Hematopoietic multipotent progenitor cell treated with erythropoietin and hydrocortisone succinate and interleukin-3 and kit ligand, for 4 days (in vitro differentiated cells): ENCODE measurements at regions not wholly inside any gene's neighbourhood (a gene's known extent, or its start where the extent isn't known, plus 50 kb on each side); places are given as distances from the start of the nearest gene placed in this dataset.
A peak's percentile ranks its signal among the peaks of the same experiment; 100 is the strongest.
"Not testable (repeated sequence)": the region's sequence is repeated elsewhere in the genome, so short reads cannot be mapped to it uniquely, and the experiment has no call there.

Experiments used
- DNase-seq: peaks from one replicate; pipeline ENCODE4 v3.0.0-alpha.2; 2015

GRCh38 chr7:49486974-49487829 lies 286.2 kb upstream of the VWC2 start:
- no peak for DNase-seq

DNA sequence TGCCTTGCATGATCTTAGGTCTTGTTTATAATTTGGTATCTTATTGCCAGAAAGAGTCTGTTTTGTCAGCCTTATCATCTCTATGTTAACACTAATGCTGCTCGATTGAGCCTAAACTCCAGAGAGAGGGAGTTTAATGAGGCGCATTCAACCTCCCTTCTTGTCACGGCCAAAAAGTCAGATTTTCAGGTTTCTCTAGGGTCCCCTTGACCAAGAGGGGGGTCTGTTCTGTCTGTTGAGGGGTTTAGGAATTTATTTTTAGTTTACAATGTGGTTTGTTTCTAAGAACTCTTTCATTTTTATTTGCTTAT lies 285.7 kb upstream of the VWC2 start:
- no peak for DNase-seq

DNA sequence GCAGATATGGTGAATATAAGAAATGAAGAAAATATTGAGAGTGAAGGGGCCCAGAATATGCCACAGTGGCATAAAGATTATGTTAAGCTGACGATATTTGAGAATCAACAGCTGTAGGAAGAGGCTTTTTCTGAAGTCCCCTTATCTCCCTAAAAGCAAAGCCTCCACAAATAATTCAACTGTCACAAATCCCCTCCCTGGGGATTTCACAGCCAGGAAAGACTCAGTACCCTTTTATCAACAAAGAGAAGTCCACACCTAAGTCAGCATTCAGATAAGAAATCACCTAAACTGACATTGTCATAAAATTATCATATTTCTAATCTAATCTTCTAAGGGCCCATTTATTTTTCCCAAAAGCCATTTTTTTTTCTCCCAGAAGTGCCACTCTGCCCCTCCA lies 284.9 kb upstream of the VWC2 start:
- no peak for DNase-seq

GRCh38 chr7:49497471-49497870 lies 276.0 kb upstream of the VWC2 start:
- no peak for DNase-seq

GRCh38 chr7:49500741-49501140 lies 272.7 kb upstream of the VWC2 start:
- DNase-seq, result no peak

GRCh38 chr7:49507206-49507605 lies 266.2 kb upstream of the VWC2 start:
- DNase-seq, result not testable (repeated sequence)

DNA sequence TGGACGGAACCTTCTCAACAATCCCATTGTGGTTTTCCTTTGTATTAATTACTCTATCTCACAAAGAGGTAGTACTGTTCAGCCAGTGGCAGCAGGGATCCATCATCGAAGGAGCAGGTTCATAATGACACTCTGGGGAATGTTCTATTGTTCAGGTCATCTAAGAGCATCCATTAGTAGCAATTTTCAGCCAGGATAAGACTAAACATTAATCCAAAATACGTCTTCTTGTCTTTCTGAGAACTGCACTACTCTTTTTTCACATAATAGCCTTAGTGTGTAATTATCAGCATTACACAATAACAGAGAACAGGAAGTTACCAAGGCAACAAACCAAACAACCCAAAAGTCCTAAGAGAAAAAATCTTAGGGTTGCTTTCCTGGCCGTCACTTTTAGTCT lies 259.5 kb upstream of the VWC2 start:
- DNase-seq, result peak; percentile 7

DNA sequence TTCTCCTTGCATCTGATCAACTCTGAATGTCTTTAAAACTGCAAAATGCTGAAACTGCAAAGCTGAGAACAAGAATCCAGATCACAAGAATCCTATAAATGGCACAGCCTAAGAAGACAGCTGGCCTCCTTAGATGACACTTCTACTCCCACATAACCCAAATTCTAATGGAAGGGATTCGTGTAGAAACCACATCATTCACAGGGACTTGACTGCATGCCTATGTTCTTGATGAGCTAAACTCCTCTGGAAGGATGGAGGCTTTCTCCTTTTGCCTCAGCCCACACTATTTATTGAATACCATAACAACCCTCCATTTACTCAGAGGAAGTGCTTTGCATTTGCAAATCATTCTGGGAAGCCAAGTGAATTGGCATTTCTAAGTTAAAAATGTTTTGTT lies 252.5 kb upstream of the VWC2 start:
- DNase-seq, result no peak

GRCh38 chr7:49522111-49522510 lies 251.3 kb upstream of the VWC2 start:
- DNase-seq, result no peak

- no peak for DNase-seq
Measured at GRCh38 chr7:49523870-49524269, 249.6 kb upstream of the VWC2 start.

- DNase-seq, result no peak
Measured at GRCh38 chr7:49527182-49527581, 246.3 kb upstream of the VWC2 start.

DNA sequence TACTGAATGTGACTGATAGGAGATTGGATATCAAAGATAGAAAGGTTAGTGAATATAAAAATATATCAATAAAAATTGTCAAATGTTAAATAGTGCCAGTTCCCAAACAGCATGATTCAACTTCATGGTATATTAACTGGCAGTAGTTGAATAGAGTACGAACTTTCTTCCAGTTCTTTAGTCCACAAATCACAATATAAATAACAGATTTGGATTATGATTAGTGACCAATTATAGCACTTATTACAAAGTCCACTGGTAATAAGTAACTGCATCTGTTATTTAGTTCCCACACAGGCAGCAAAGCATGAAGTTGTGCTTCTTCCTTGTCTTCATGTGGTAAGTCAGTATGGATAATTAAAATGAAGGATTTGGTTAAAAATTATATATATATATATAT lies 243.0 kb upstream of the VWC2 start:
- no peak for DNase-seq

DNA sequence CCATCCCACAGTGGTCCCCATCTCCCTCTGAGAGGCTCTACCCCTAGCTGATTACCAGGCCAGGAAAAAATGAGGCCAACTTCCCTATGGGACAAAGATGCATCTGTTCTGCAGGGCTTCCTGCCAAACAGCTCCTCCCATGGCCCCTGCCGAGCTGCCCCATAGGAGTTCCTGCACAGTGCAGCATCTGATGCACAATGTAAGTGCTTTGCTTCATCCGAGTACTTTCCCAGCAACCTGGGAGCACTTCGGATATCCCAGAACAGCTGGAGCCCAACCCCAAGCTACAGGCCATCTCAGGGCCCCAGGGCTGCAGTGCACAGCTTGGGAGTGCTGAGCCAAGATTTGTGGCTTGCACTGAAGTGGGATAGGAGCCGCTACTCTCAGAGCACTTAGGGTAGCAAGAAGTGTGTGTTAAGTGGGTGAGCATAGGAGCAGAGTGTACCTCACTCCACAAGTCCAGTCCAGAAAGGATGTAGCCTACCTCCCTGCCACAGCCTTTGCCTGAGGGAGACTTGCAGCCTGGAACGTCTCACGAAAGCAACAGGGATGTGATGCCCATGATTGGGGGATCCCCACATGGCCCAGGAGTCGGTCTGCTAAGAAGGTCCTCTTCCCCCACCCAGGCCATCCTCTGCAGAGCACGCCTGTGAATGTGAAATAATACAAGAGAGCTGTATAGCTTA lies 209.6 kb upstream of the VWC2 start:
- no peak for DNase-seq

- no peak for DNase-seq
Measured at GRCh38 chr7:49564379-49564714, 209.1 kb upstream of the VWC2 start.

DNA sequence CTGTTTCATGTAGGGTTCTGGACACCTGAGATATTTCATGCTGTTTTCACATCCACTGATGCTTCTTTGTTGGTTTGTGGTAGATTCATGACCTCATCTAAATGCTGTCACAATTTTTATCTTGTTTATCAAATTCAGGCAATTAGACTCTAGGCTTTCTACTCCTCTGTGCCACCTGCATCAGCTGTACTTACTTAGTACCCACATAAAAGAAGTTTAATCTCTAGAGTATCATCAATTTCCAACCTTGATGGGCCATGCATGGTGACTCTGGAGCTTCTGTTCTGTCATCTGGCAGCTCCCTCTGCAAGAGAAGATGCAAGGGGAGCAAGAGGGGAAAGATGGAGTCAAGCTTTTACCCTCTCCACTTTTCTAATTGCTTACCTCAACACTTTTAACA lies 195.9 kb upstream of the VWC2 start:
- no peak for DNase-seq

- DNase-seq, result no peak
Measured at GRCh38 chr7:49579408-49579807, 194.0 kb upstream of the VWC2 start.

- DNase-seq, result no peak
Measured at GRCh38 chr7:49580000-49580399, 193.4 kb upstream of the VWC2 start.

- peak; percentile 1 for DNase-seq
Measured at GRCh38 chr7:49580761-49581160, 192.7 kb upstream of the VWC2 start.

GRCh38 chr7:49583440-49583839 lies 190.0 kb upstream of the VWC2 start:
- no peak for DNase-seq

DNA sequence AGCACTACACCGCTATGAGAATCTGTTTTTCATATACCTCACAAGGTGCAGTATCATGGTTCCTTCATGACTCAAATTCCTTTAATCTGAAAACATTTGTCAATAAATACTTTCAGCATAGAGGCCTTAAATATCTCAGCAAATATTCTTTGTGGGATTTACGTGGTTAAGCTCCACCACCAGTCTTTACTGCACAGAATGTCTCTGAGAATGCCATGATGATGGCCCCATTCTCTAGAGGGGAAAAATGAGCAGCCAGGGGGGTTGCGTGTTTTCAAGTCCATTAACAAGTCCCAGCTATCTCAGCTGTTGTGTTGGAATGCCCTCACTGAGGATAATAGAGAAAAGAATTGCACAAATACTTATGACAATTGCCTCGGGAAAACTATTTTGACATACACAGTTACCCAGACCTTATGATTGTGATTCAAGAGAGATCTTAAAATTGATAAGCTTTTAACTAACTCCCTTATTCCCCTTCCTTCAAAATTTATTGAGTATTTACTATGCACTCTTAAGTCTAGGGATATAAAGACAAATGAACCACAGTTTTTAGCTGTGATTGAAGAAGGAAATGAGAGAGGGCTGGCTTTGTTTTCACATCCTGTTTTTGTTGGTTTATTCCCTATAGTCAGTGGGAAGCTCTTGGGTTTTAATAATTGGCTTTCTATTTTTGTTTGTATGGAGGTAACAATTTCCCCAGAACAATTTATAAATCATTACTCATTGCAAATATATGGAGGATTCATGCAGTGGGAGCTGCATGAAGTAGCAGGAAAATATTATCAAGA lies 176.5 kb upstream of the VWC2 start:
- no peak for DNase-seq

DNA sequence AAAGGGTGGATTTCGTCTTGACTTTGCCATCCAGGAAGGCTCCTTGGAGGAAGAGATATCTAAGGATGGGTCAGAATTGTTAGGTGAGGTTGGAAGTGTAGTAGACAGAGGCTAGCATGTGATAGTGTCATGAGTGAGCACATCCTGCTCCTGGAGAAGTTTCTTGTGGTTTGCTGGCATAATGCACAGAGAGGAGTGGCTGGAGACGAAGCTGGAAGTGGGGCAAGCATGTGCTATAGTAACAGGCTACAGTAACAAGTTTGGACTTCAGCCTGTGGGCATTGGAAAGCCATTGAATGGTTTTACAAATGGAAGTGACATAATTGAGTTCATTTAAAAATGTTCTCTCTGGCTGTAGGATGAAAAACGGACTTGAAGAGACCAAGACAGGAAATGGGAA lies 175.6 kb upstream of the VWC2 start:
- DNase-seq, result no peak

GRCh38 chr7:49611951-49612350 lies 161.5 kb upstream of the VWC2 start:
- no peak for DNase-seq

GRCh38 chr7:49613759-49614158 lies 159.7 kb upstream of the VWC2 start:
- DNase-seq, result no peak

DNA sequence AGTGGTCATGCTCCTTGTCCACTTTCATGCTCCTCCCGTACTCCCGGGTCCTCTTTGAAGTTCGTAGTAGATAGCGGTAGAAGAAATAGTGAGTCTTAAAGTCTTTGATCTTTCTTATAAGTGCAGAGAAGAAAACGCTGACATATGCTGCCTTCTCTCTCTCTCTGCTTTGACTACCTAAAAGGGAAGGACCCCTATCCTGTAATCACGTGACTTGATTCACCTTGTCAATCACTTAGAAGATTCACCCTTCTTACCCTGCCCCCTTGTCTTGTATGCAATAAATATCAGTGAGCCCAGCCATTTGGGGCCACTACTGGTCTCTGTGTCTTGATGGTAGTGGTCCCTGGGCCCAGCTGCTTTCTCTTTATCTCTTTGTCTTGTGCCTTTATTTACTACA lies 158.5 kb upstream of the VWC2 start:
- DNase-seq, result not testable (repeated sequence)
